BJ (cell line): ENCODE measurements at regions not wholly inside any gene's neighbourhood (a gene's known extent, or its start where the extent isn't known, plus 50 kb on each side); places are given as distances from the start of the nearest gene placed in this dataset.

Experiments
- CTCF ChIA-PET: fragments of 350-600 bp; formaldehyde crosslinking; extraction: SDS; loops from one replicate; lab custom pipeline; 2021; ENCODE audit warnings: antibody characterized with exemption, inconsistent platforms; lab: Yijun Ruan, JAX
- POLR2A ChIA-PET: fragments of 300-600 bp; sonication (Branson Sonifier 250); formaldehyde crosslinking; extraction: SDS; loops from one replicate; lab custom pipeline; 2021; ENCODE audit warnings: antibody characterized with exemption; lab: Charles Lee
- DNase-seq: peaks from one replicate; pipeline ENCODE4 v3.0.0-alpha.2; 2011; ENCODE audit warnings: low read depth
- H3K27me3 ChIP-seq: 2 replicates; pipeline ENCODE4 v1.6.0; 2011; ENCODE audit warnings: low read length; ENCODE audit not compliant: control insufficient read depth, insufficient read depth
- H3K36me3 ChIP-seq: 2 replicates; pipeline ENCODE4 v1.5.1; 2011; ENCODE audit warnings: low read length; ENCODE audit not compliant: control insufficient read depth, insufficient read depth
- H3K4me3 ChIP-seq: 2 replicates; pipeline ENCODE4 v1.5.1; 2011; ENCODE audit warnings: low read depth, mild to moderate bottlenecking, control low read depth, low read length
- CTCF ChIP-seq: IDR thresholded peaks from 2 replicates; pipeline ENCODE4 v1.5.1; 2011; ENCODE audit warnings: low read depth, mild to moderate bottlenecking, control low read depth, inconsistent platforms, low read length, moderate library complexity; ENCODE audit not compliant: insufficient read depth

GRCh38 chr4:114495471-114495928, 103.1 kb upstream of the UGT8 start:
- POLR2A ChIA-PET: no interaction called here
- CTCF ChIA-PET: no interaction called here

GRCh38 chr4:114497116-114497515, 101.5 kb upstream of the UGT8 start:
- no peak for DNase-seq
- Histone ChIP-seq H3K27me3 (no peaks in the 10 kb centered on the region), H3K4me3 (no peak overlapping the region), H3K36me3 (no peaks in the 10 kb centered on the region)
- no peak for TF ChIP-seq CTCF
- ChIA-PET POLR2A (no interaction called here), CTCF (no interaction called here)

More at GRCh38 chr4:114495471-114495928, 103.1 kb upstream of the UGT8 start:
- TF ChIP-seq CTCF: no peak
- no peaks in the 10 kb centered on the region for H3K27me3 ChIP-seq
- DNase-seq: no peak
- H3K36me3 ChIP-seq: no peaks in the 10 kb centered on the region
- no peak overlapping the region for H3K4me3 ChIP-seq

- CTCF ChIA-PET: interaction anchor here (0.7 kb wide), 1 partner anchor 962 kb away, joined by 3 read pairs; no protein-coding TSS in a partner anchor
- TF ChIP-seq CTCF: no peak
- H3K27me3 ChIP-seq: no peaks in the 10 kb centered on the region
- POLR2A ChIA-PET: no interaction called here
- DNase-seq: no peak
- H3K4me3 ChIP-seq: no peak overlapping the region
- no peaks in the 10 kb centered on the region for H3K36me3 ChIP-seq
Measured at GRCh38 chr4:114509340-114509739, 89.3 kb upstream of the UGT8 start.

GRCh38 chr4:114512595-114513295, 85.9 kb upstream of the UGT8 start:
- POLR2A ChIA-PET: no interaction called here
- H3K36me3 ChIP-seq: no peaks in the 10 kb centered on the region
- CTCF ChIA-PET: no interaction called here
- no peaks in the 10 kb centered on the region for H3K27me3 ChIP-seq
- DNase-seq: no peak
- H3K4me3 ChIP-seq: no peak overlapping the region
- no peak for TF ChIP-seq CTCF

GRCh38 chr4:114519368-114519767, 79.2 kb upstream of the UGT8 start:
- DNase-seq: no peak
- no peaks in the 10 kb centered on the region for H3K36me3 ChIP-seq
- POLR2A ChIA-PET: no interaction called here
- no peak overlapping the region for H3K4me3 ChIP-seq
- no peaks in the 10 kb centered on the region for H3K27me3 ChIP-seq
- TF ChIP-seq CTCF: no peak
- CTCF ChIA-PET: no interaction called here
